Glutamatergic neuron (in vitro differentiated cells): ENCODE measurements at regions not wholly inside any gene's neighbourhood (a gene's known extent, or its start where the extent isn't known, plus 50 kb on each side); places are given as distances from the start of the nearest gene placed in this dataset.

Source experiments
- DNase-seq: peaks from one replicate; pipeline ENCODE4 v3.0.0; 2022
- H3K27ac Mint-ChIP-seq: one replicate; pipeline ENCODE4 v1.8.0; 2020; ENCODE audit warnings: mild to moderate bottlenecking, mixed read lengths, inconsistent platforms; ENCODE audit not compliant: unreplicated experiment
- H3K27me3 Mint-ChIP-seq: one replicate; pipeline ENCODE4 v1.8.0; 2020; ENCODE audit warnings: mild to moderate bottlenecking, moderate library complexity, mixed read lengths, inconsistent platforms; ENCODE audit not compliant: unreplicated experiment
- H3K36me3 Mint-ChIP-seq: one replicate; pipeline ENCODE4 v1.8.0; 2020; ENCODE audit warnings: mild to moderate bottlenecking, mixed read lengths, inconsistent platforms; ENCODE audit not compliant: unreplicated experiment
- H3K4me1 Mint-ChIP-seq: one replicate; pipeline ENCODE4 v1.8.0; 2020; ENCODE audit warnings: mild to moderate bottlenecking, low read depth, mixed read lengths, inconsistent platforms; ENCODE audit not compliant: unreplicated experiment
- H3K4me3 Mint-ChIP-seq: one replicate; pipeline ENCODE4 v1.8.0; 2020; ENCODE audit warnings: mild to moderate bottlenecking, mixed read lengths, inconsistent platforms; ENCODE audit not compliant: unreplicated experiment
- H3K9me3 Mint-ChIP-seq: one replicate; pipeline ENCODE4 v1.8.0; 2020; ENCODE audit warnings: mild to moderate bottlenecking, moderate library complexity, mixed read lengths, inconsistent platforms; ENCODE audit not compliant: unreplicated experiment
- CTCF ChIP-seq: fragments of 200-600 bp; sonication (generic); IDR thresholded peaks from one replicate; pipeline ENCODE4 v1.5.0; 2021; ENCODE audit not compliant: partially characterized antibody, unreplicated experiment

DNA sequence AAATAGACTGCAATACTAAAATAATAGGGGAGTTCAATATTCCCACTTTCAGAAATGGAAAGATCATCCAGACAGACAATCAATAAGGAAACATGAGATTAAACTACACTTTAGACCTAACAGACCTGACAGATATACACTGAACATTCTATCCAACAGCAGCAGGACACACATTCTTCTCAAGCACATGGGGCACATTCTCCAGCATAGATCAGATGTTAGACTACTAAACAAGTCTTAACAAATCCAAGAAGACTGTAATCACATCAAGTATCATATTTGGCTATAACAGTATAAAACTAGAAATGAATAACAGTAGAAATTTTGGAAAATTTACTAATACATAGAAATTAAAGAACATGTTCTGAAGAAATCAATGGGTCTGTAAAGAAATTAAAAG is 458.9 kb upstream of the ANKRD30A start:
- no peak for DNase-seq
- TF ChIP-seq CTCF: no peak
- Mint-ChIP-seq H3K27me3 (peaks cover 3% of the 10 kb centered on the region), H3K36me3 (no peaks in the 10 kb centered on the region), H3K27ac (no peak overlapping the region), H3K9me3 (no peaks in the 10 kb centered on the region), H3K4me1 (no peaks in the 10 kb centered on the region), H3K4me3 (no peak overlapping the region)

- Mint-ChIP-seq H3K27ac (no peak overlapping the region), H3K36me3 (no peaks in the 10 kb centered on the region), H3K4me3 (no peak overlapping the region), H3K4me1 (no peaks in the 10 kb centered on the region), H3K9me3 (no peaks in the 10 kb centered on the region), H3K27me3 (peaks cover 1% of the 10 kb centered on the region)
- no peak for TF ChIP-seq CTCF
- no peak for DNase-seq
These were observed 462.8 kb upstream of the ANKRD30A start for GRCh38 chr10:36662571-36662970.

DNA sequence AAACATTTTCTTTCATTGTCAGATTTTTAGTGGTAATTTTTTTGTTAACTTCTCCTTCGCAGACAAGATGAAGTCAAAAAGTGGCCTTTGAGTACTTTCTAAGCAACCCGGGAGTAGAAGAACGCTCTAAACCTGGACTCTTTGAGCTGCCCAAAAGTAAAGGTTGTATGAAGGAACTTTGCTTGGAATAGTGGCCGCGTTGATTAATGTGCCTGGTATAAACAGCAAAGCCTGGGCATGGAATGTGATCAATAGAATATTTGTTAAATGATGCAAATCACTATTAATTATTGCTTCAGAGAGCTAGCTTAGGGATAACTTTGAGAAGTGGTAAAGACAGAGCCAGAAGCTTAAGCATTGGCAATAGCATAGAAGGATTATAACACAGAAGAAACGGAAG is 475.1 kb upstream of the ANKRD30A start:
- H3K27me3 Mint-ChIP-seq: no peaks in the 10 kb centered on the region
- no peak overlapping the region for H3K4me3 Mint-ChIP-seq
- no peak overlapping the region for H3K27ac Mint-ChIP-seq
- H3K4me1 Mint-ChIP-seq: no peaks in the 10 kb centered on the region
- TF ChIP-seq CTCF: no peak
- H3K36me3 Mint-ChIP-seq: no peaks in the 10 kb centered on the region
- no peak for DNase-seq
- H3K9me3 Mint-ChIP-seq: no peaks in the 10 kb centered on the region

DNA sequence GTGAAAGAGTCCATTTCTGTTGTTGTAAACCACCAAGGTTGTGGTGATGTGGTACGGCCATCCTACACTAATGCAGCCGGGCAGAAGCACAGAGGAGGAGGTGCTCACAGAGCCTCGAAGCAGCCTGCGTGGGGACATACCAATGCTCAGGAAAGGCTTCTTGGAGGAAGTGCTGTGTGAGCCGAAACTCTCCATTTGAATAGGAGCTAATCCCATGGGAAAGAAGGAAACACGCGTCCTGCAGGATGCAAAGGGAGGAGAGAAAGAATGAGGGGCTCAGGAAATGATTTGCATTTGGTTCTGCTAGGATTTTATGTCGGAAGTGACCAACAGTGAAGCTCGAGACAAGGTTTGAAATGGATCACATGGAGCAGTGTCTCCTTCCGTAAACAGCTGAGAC is 477.9 kb upstream of the ANKRD30A start:
- H3K36me3 Mint-ChIP-seq: no peaks in the 10 kb centered on the region
- H3K27me3 Mint-ChIP-seq: no peaks in the 10 kb centered on the region
- H3K9me3 Mint-ChIP-seq: no peaks in the 10 kb centered on the region
- no peaks in the 10 kb centered on the region for H3K4me1 Mint-ChIP-seq
- TF ChIP-seq CTCF: no peak
- no peak overlapping the region for H3K4me3 Mint-ChIP-seq
- no peak overlapping the region for H3K27ac Mint-ChIP-seq
- DNase-seq: no peak

DNA sequence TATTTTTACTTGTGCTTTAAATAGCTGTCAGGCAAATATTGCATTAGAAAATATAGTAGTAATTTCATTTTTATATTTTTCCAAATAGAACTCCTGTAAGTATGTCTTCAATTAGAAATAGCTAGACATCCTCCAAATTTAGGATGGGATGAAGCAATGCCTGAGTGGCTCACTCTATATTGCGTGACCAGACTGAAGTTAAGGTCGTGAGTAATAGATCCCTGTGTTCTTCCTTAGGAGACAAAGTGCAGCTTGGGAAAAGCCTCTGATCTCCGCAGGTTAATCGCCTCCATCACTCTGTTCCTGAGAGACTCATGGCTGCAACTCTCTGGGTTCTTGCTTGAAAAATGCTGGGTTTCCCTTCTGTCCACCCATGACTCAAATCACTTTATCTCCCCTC is 484.8 kb upstream of the ANKRD30A start:
- DNase-seq: no peak
- no peaks in the 10 kb centered on the region for H3K27me3 Mint-ChIP-seq
- no peak for TF ChIP-seq CTCF
- H3K4me1 Mint-ChIP-seq: no peaks in the 10 kb centered on the region
- no peaks in the 10 kb centered on the region for H3K36me3 Mint-ChIP-seq
- H3K27ac Mint-ChIP-seq: no peak overlapping the region
- no peaks in the 10 kb centered on the region for H3K9me3 Mint-ChIP-seq
- H3K4me3 Mint-ChIP-seq: no peak overlapping the region
